Endodermal cell (in vitro differentiated cells): ENCODE measurements at regions not wholly inside any gene's neighbourhood (a gene's known extent, or its start where the extent isn't known, plus 50 kb on each side); places are given as distances from the start of the nearest gene placed in this dataset.

ENCODE experiments used
- DNase-seq: peaks from one replicate; pipeline ENCODE4 v3.0.0-alpha.2; 2017
- H3K27ac ChIP-seq: 2 replicates; pipeline ENCODE4 v1.5.1; 2013; ENCODE audit warnings: mild to moderate bottlenecking, low read depth, low read length, moderate library complexity
- H3K27me3 ChIP-seq: 2 replicates; pipeline ENCODE4 v1.6.1; 2013; ENCODE audit warnings: mild to moderate bottlenecking, low read length, moderate library complexity; ENCODE audit not compliant: insufficient read depth, control insufficient read depth, poor library complexity, severe bottlenecking
- H3K36me3 ChIP-seq: 2 replicates; pipeline ENCODE4 v1.7.0; 2013; ENCODE audit warnings: mild to moderate bottlenecking, low read length, moderate library complexity; ENCODE audit not compliant: control insufficient read depth, insufficient read depth
- H3K4me1 ChIP-seq: one replicate; pipeline ENCODE4 v1.7.0; 2013; ENCODE audit warnings: low read length; ENCODE audit not compliant: control insufficient read depth, insufficient read depth
- H3K4me3 ChIP-seq: 2 replicates; pipeline ENCODE4 v1.5.1; 2013; ENCODE audit warnings: mild to moderate bottlenecking, low read length, moderate library complexity
- H3K9ac ChIP-seq: 2 replicates; pipeline ENCODE4 v1.6.1; 2013; ENCODE audit warnings: mild to moderate bottlenecking, low read length, moderate library complexity; ENCODE audit not compliant: poor library complexity, severe bottlenecking; ENCODE audit errors: extremely low read depth
- H3K9me3 ChIP-seq: 2 replicates; pipeline ENCODE4 v1.6.1; 2013; ENCODE audit warnings: mild to moderate bottlenecking, low read length, moderate library complexity; ENCODE audit not compliant: control insufficient read depth
- H3K27ac Mint-ChIP-seq: 2 replicates; pipeline ENCODE4 v1.8.0; 2020; ENCODE audit warnings: mixed read lengths
- H3K27me3 Mint-ChIP-seq: 2 replicates; pipeline ENCODE4 v1.8.0; 2021; ENCODE audit warnings: mild to moderate bottlenecking, mixed read lengths; ENCODE audit not compliant: insufficient read depth
- H3K36me3 Mint-ChIP-seq: 2 replicates; pipeline ENCODE4 v1.8.0; 2020; ENCODE audit warnings: low read depth, mixed read lengths
- H3K4me1 Mint-ChIP-seq: 2 replicates; pipeline ENCODE4 v1.8.0; 2020; ENCODE audit warnings: mixed read lengths
- H3K4me3 Mint-ChIP-seq: 2 replicates; pipeline ENCODE4 v1.8.0; 2020; ENCODE audit warnings: mild to moderate bottlenecking, moderate library complexity, mixed read lengths
- H3K9me3 Mint-ChIP-seq: 2 replicates; pipeline ENCODE4 v1.8.0; 2020; ENCODE audit warnings: mild to moderate bottlenecking, mixed read lengths
- CTCF ChIP-seq: fragments of 200-600 bp; sonication (generic); conservative IDR thresholded peaks from 2 replicates; pipeline ENCODE4 v1.5.0; 2021; ENCODE audit warnings: antibody characterized with exemption, mild to moderate bottlenecking
- WGBS, 2 experiments: methylation state at CpG; one replicate each; pipeline versions ENCODE4 v1.1.5 to v1.1.7; 2013; ENCODE audit warnings: missing lambda C conversion rate in 2 of 2, mixed read lengths in 1 of 2; ENCODE audit not compliant: insufficient coverage in 1 of 2, insufficient read length in 1 of 2; 5-methylcytosine and 5-hydroxymethylcytosine counted together

GRCh38 chr5:42879291-42879690 lies 67.6 kb upstream of the SELENOP start:
- H3K4me3 ChIP-seq, result no peak overlapping the region
- no peaks in the 10 kb centered on the region for H3K9me3 Mint-ChIP-seq
- no peaks in the 10 kb centered on the region for H3K4me1 ChIP-seq
- WGBS, 2 experiments, result 81 to 86% methylated on average over 2 of the region's 2 CpGs
- DNase-seq, result no peak
- H3K27ac Mint-ChIP-seq, result no peak overlapping the region
- TF ChIP-seq CTCF, result no peak
- no peaks in the 10 kb centered on the region for H3K27me3 Mint-ChIP-seq
- H3K36me3 Mint-ChIP-seq, result no peaks in the 10 kb centered on the region
- H3K36me3 ChIP-seq, result no peaks in the 10 kb centered on the region
- H3K27me3 ChIP-seq, result no peaks in the 10 kb centered on the region
- H3K9me3 ChIP-seq, result no peaks in the 10 kb centered on the region
- H3K4me1 Mint-ChIP-seq, result peaks cover 3% of the 10 kb centered on the region
- H3K4me3 Mint-ChIP-seq, result no peak overlapping the region
- H3K27ac ChIP-seq, result no peak overlapping the region
- H3K9ac ChIP-seq, result no peak overlapping the region

- Mint-ChIP-seq H3K27ac (no peak overlapping the region), H3K36me3 (no peaks in the 10 kb centered on the region)
- H3K4me1 ChIP-seq, result no peaks in the 10 kb centered on the region
These were observed 66.9 kb upstream of the SELENOP start for GRCh38 chr5:42878550-42878949.

GRCh38 chr5:42878041-42878440 lies 66.3 kb upstream of the SELENOP start:
- Mint-ChIP-seq H3K27me3 (no peaks in the 10 kb centered on the region), H3K36me3 (no peaks in the 10 kb centered on the region), H3K4me3 (no peak overlapping the region), H3K9me3 (no peaks in the 10 kb centered on the region), H3K27ac (no peak overlapping the region), H3K4me1 (peaks cover 3% of the 10 kb centered on the region)
- no peak for TF ChIP-seq CTCF
- Histone ChIP-seq H3K4me1 (no peaks in the 10 kb centered on the region), H3K9me3 (no peaks in the 10 kb centered on the region), H3K27me3 (no peaks in the 10 kb centered on the region), H3K27ac (no peak overlapping the region), H3K9ac (no peak overlapping the region), H3K36me3 (no peaks in the 10 kb centered on the region), H3K4me3 (no peak overlapping the region)
- DNase-seq, result no peak

More at GRCh38 chr5:42878550-42878949, 66.9 kb upstream of the SELENOP start:
- no peaks in the 10 kb centered on the region for H3K9me3 ChIP-seq
- Mint-ChIP-seq H3K4me1 (peaks cover 3% of the 10 kb centered on the region), H3K9me3 (no peaks in the 10 kb centered on the region), H3K4me3 (no peak overlapping the region), H3K27me3 (no peaks in the 10 kb centered on the region)
- no peak overlapping the region for H3K9ac ChIP-seq
- no peak for TF ChIP-seq CTCF
- WGBS, 2 experiments, result 91 to 100% methylated on average over 3 to 4 of the region's 4 CpGs
- no peaks in the 10 kb centered on the region for H3K27me3 ChIP-seq
- H3K27ac ChIP-seq, result no peak overlapping the region
- no peak overlapping the region for H3K4me3 ChIP-seq
- no peak for DNase-seq
- no peaks in the 10 kb centered on the region for H3K36me3 ChIP-seq
